ENCODE measurements at regions not wholly inside any gene's neighbourhood (a gene's known extent, or its start where the extent isn't known, plus 50 kb on each side); places are given as distances from the start of the nearest gene placed in this dataset.

DNA sequence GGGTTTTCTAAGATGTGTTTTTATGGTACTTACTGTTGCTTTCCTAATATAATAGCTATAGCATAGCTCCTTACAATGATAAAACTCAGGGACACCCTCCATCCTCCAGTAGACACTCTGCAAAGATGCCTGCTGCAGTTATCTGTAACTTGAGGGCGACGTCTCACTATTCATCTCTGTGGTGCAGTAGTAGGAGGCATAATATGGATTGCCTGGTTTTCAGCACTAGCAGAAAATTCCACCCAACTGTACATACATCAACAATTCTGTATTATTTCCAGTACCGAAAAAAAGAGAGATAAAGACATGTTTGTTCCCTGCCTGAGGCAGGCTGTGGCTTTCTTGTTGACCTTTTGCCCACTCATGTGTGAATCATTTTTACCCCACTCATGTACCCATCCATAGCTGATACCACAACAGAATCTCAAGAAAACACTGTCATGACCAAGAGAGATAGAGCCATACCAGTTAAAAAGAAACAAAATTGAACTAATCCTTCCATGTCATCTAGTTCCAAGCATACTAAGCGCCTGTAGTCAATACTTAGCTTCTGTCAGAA lies 220.1 kb downstream of the RAB28 start:
- Histone ChIP-seq H3K9ac (ENCODE audit: control insufficient read depth, extremely low read depth, insufficient read depth, low read length) (no peak overlapping the region), H4K20me1 (ENCODE audit: control insufficient read depth, extremely low read depth, insufficient read depth, low read length) (no peaks in the 10 kb centered on the region), H3K9me3 (ENCODE audit: control insufficient read depth, low read depth, low read length) (no peaks in the 10 kb centered on the region), H3K27ac (ENCODE audit: control insufficient read depth, insufficient read depth, low read length) (no peak overlapping the region), H3K4me2 (ENCODE audit: control insufficient read depth, extremely low read depth, insufficient read depth, low read depth, low read length) (no peak overlapping the region), H3K4me3 (ENCODE audit: control insufficient read depth in 2 of 3, extremely low read depth in 1 of 3, insufficient read depth in 2 of 3, low read depth in 1 of 3, low read length in 3 of 3) (no peak overlapping the region), H3K9me1 (ENCODE audit: control insufficient read depth, extremely low read depth, insufficient read depth, low read length) (no peaks in the 10 kb centered on the region), H3K27me3 (ENCODE audit: control insufficient read depth, extremely low read depth, insufficient read depth, low read length) (no peaks in the 10 kb centered on the region), H2AFZ (ENCODE audit: control insufficient read depth, low read length) (no peak overlapping the region), H3K4me1 (ENCODE audit: control insufficient read depth, extremely low read depth, insufficient read depth, low read length) (no peaks in the 10 kb centered on the region), H3K36me3 (ENCODE audit: control insufficient read depth in 2 of 2, extremely low read depth in 1 of 2, insufficient read depth in 2 of 2, low read length in 2 of 2) (no peaks in the 10 kb centered on the region), H3K79me2 (ENCODE audit: control insufficient read depth, insufficient read depth, low read length) (no peaks in the 10 kb centered on the region)
- TF ChIP-seq, protein P1, sequence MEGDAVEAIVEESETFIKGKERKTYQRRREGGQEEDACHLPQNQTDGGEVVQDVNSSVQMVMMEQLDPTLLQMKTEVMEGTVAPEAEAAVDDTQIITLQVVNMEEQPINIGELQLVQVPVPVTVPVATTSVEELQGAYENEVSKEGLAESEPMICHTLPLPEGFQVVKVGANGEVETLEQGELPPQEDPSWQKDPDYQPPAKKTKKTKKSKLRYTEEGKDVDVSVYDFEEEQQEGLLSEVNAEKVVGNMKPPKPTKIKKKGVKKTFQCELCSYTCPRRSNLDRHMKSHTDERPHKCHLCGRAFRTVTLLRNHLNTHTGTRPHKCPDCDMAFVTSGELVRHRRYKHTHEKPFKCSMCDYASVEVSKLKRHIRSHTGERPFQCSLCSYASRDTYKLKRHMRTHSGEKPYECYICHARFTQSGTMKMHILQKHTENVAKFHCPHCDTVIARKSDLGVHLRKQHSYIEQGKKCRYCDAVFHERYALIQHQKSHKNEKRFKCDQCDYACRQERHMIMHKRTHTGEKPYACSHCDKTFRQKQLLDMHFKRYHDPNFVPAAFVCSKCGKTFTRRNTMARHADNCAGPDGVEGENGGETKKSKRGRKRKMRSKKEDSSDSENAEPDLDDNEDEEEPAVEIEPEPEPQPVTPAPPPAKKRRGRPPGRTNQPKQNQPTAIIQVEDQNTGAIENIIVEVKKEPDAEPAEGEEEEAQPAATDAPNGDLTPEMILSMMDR (optimal IDR thresholded peaks at IDR 0.05 in 1 of 3, IDR thresholded peaks at IDR 0.05 in 1 of 3, conservative IDR thresholded peaks at IDR 0.05 in 1 of 3; ENCODE audit: extremely low read depth in 1 of 3, insufficient read depth in 2 of 3, low read length in 3 of 3): no peak
- TF ChIP-seq EZH2 (IDR thresholded peaks at IDR 0.05; ENCODE audit: low read length): no peak
- FAIRE-seq: no peak
- dilution Hi-C loops (cut with MboI; ENCODE audit: extremely low pct_ligation_motif_present, low sequenced_read_pairs): no loop called here
- DNase-seq (ENCODE audit: low read depth, low spot score): no peak

DNA sequence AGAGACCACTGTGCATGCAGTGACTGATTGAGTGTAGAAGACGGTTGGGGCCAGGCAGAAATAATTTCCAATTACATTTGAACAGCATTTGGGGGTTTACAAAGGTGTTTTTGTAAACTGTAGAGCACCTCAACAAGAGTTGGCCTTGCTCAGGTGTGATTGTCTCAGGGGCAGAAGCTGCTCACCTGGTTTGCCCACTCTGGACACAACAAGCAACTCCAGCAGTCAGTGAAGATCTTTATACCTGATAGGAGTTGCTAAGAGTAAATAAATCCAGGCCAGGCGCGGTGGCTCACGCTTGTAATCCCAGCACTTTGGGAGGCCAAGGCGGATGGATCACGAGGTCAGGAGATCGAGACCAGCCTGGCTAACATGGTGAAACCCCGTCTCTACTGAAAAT lies 221.3 kb downstream of the RAB28 start:
- Histone ChIP-seq H3K4me3 (ENCODE audit: control insufficient read depth in 2 of 3, extremely low read depth in 1 of 3, insufficient read depth in 2 of 3, low read depth in 1 of 3, low read length in 3 of 3) (no peak overlapping the region), H2AFZ (ENCODE audit: control insufficient read depth, low read length) (no peak overlapping the region), H3K9ac (ENCODE audit: control insufficient read depth, extremely low read depth, insufficient read depth, low read length) (no peak overlapping the region), H4K20me1 (ENCODE audit: control insufficient read depth, extremely low read depth, insufficient read depth, low read length) (no peaks in the 10 kb centered on the region), H3K79me2 (ENCODE audit: control insufficient read depth, insufficient read depth, low read length) (no peaks in the 10 kb centered on the region), H3K36me3 (ENCODE audit: control insufficient read depth in 2 of 2, extremely low read depth in 1 of 2, insufficient read depth in 2 of 2, low read length in 2 of 2) (no peaks in the 10 kb centered on the region), H3K9me1 (ENCODE audit: control insufficient read depth, extremely low read depth, insufficient read depth, low read length) (no peaks in the 10 kb centered on the region), H3K4me1 (ENCODE audit: control insufficient read depth, extremely low read depth, insufficient read depth, low read length) (no peaks in the 10 kb centered on the region), H3K27ac (ENCODE audit: control insufficient read depth, insufficient read depth, low read length) (no peak overlapping the region), H3K27me3 (ENCODE audit: control insufficient read depth, extremely low read depth, insufficient read depth, low read length) (no peaks in the 10 kb centered on the region), H3K4me2 (ENCODE audit: control insufficient read depth, extremely low read depth, insufficient read depth, low read depth, low read length) (no peak overlapping the region), H3K9me3 (ENCODE audit: control insufficient read depth, low read depth, low read length) (no peaks in the 10 kb centered on the region)
- DNase-seq (ENCODE audit: low read depth, low spot score) (no peak), FAIRE-seq (no peak)
- TF ChIP-seq, protein P1 (optimal IDR thresholded peaks at IDR 0.05 in 1 of 3, IDR thresholded peaks at IDR 0.05 in 1 of 3, conservative IDR thresholded peaks at IDR 0.05 in 1 of 3; ENCODE audit: extremely low read depth in 1 of 3, insufficient read depth in 2 of 3, low read length in 3 of 3): no peak
- no peak for TF ChIP-seq EZH2 (IDR thresholded peaks at IDR 0.05; ENCODE audit: low read length)
- dilution Hi-C loops (cut with MboI; ENCODE audit: extremely low pct_ligation_motif_present, low sequenced_read_pairs): no loop called here

All from keratinocyte (primary cell).